Thoracic aorta (tissue), 2 donors: ENCODE measurements at regions not wholly inside any gene's neighbourhood (a gene's known extent, or its start where the extent isn't known, plus 50 kb on each side); places are given as distances from the start of the nearest gene placed in this dataset.

Experiments used
- ATAC-seq: fragments of 150-250 bp; one replicate; pipeline ENCODE4 v1.8.0; 2017; ENCODE audit warnings: low read depth; ENCODE audit not compliant: insufficient number of reproducible peaks, low FRiP score
- DNase-seq: peaks from one replicate; pipeline ENCODE4 v3.0.0-alpha.2; 2020; ENCODE audit warnings: low spot score
- H3K27ac ChIP-seq, 2 donors: fragments of 200-600 bp; sonication (generic); 1 replicate in 1 of 2; 2 replicates in 1 of 2; pipeline ENCODE4 v1.5.1; 2016; ENCODE audit warnings: mild to moderate bottlenecking in 2 of 2, moderate library complexity in 2 of 2
- H3K27me3 ChIP-seq: fragments of 200-600 bp; sonication (generic); replicated peaks from 2 replicates; pipeline ENCODE4 v1.6.0; 2016; ENCODE audit warnings: mild to moderate bottlenecking; ENCODE audit not compliant: insufficient read depth
- H3K36me3 ChIP-seq: fragments of 200-600 bp; sonication (generic); one replicate; pipeline ENCODE4 v1.5.1; 2016
- H3K4me1 ChIP-seq, 2 donors: fragments of 200-600 bp; sonication (generic); 1 replicate in 1 of 2; 2 replicates in 1 of 2; pipeline versions ENCODE4 v1.5.1 to v1.6.0; 2016; ENCODE audit warnings: low read depth in 2 of 2, mild to moderate bottlenecking in 1 of 2; ENCODE audit not compliant: control insufficient read depth in 1 of 2
- H3K4me3 ChIP-seq: fragments of 200-600 bp; sonication (generic); 2 replicates; pipeline ENCODE4 v1.5.1; 2016; ENCODE audit warnings: mild to moderate bottlenecking
- H3K9me3 ChIP-seq: fragments of 200-600 bp; sonication (generic); 2 replicates; pipeline ENCODE4 v1.5.1; 2016
- CTCF ChIP-seq: fragments of 200-600 bp; sonication (generic); IDR thresholded peaks from one replicate; pipeline ENCODE4 v1.5.1; 2019; ENCODE audit warnings: antibody characterized with exemption

- Histone ChIP-seq H3K27me3 (no peaks in the 10 kb centered on the region), H3K36me3 (no peaks in the 10 kb centered on the region), H3K4me1 (no peaks in the 10 kb centered on the region), H3K27ac (no peak overlapping the region), H3K4me3 (no peak overlapping the region), H3K9me3 (no peaks in the 10 kb centered on the region)
- DNase-seq (no peak), ATAC-seq (no peak)
- TF ChIP-seq CTCF: no peak
Measured at GRCh38 chr13:104008075-104008474, 941.9 kb upstream of the SLC10A2 start.

GRCh38 chr13:104006625-104007075, 940.4 kb upstream of the SLC10A2 start:
- DNase-seq: no peak
- no peaks in the 10 kb centered on the region for H3K27me3 ChIP-seq
- no peaks in the 10 kb centered on the region for H3K9me3 ChIP-seq
- no peak for ATAC-seq
- H3K36me3 ChIP-seq: no peaks in the 10 kb centered on the region
- H3K27ac ChIP-seq: no peak overlapping the region
- no peak for TF ChIP-seq CTCF
- no peak overlapping the region for H3K4me3 ChIP-seq
- no peaks in the 10 kb centered on the region for H3K4me1 ChIP-seq

- DNase-seq: no peak
- H3K36me3 ChIP-seq: no peaks in the 10 kb centered on the region
- H3K9me3 ChIP-seq: no peaks in the 10 kb centered on the region
- no peak for TF ChIP-seq CTCF
- no peak for ATAC-seq
- H3K27me3 ChIP-seq: no peaks in the 10 kb centered on the region
- no peaks in the 10 kb centered on the region for H3K4me1 ChIP-seq
- H3K27ac ChIP-seq: no peak overlapping the region
- H3K4me3 ChIP-seq: no peak overlapping the region
Measured at GRCh38 chr13:104004572-104004971, 938.4 kb upstream of the SLC10A2 start.

- H3K4me3 ChIP-seq: no peak overlapping the region
- no peak for TF ChIP-seq CTCF
- ATAC-seq: no peak
Measured at GRCh38 chr13:104002216-104002615, 936.0 kb upstream of the SLC10A2 start.

GRCh38 chr13:104001766-104002165, 935.5 kb upstream of the SLC10A2 start:
- H3K4me3 ChIP-seq: no peak overlapping the region
- no peaks in the 10 kb centered on the region for H3K36me3 ChIP-seq
- DNase-seq (no peak), ATAC-seq (no peak)
- no peaks in the 10 kb centered on the region for H3K9me3 ChIP-seq
- H3K27me3 ChIP-seq: no peaks in the 10 kb centered on the region
- no peak overlapping the region for H3K27ac ChIP-seq
- no peak for TF ChIP-seq CTCF
- no peaks in the 10 kb centered on the region for H3K4me1 ChIP-seq

More at GRCh38 chr13:104002216-104002615, 936.0 kb upstream of the SLC10A2 start:
- no peak for DNase-seq
- Histone ChIP-seq H3K36me3 (no peaks in the 10 kb centered on the region), H3K27me3 (no peaks in the 10 kb centered on the region), H3K9me3 (no peaks in the 10 kb centered on the region), H3K4me1 (no peaks in the 10 kb centered on the region), H3K27ac (no peak overlapping the region)
